ENCODE measurements at regions not wholly inside any gene's neighbourhood (a gene's known extent, or its start where the extent isn't known, plus 50 kb on each side); places are given as distances from the start of the nearest gene placed in this dataset.

DNA sequence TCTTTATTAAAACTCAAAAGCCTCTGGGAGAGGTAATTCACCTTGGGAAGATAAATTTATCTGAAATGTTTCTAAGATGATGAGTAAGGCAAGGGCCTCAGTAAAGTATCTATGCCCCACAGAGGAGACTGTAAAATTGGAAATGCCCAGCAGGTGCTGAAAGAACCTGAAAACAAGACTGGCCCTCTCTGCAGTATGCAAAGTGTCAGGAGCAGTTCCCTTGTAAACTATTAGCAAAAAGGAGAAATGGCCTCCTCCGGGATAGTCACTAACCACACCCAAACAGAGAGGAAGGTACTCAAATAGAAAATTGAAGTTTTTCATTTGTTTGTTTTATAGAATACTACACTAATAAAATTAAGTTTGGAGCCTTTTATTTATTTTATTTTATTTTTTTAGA is 81.2 kb downstream of the FZD1 start:
- Histone ChIP-seq H3K27ac (ENCODE audit: insufficient read depth in 1 of 2, low read depth in 1 of 2, low read length in 2 of 2, poor library complexity in 1 of 2, severe bottlenecking in 2 of 2) (no peak overlapping the region), H3K27me3 (replicated peaks in 2 of 5; ENCODE audit: control insufficient read depth in 4 of 5, insufficient read depth in 5 of 5, low read length in 4 of 5) (no peaks in the 10 kb centered on the region), H3K36me3 (ENCODE audit: control insufficient read depth in 4 of 4, insufficient read depth in 4 of 4, low read length in 3 of 4) (no peaks in the 10 kb centered on the region), H3K9me3 (ENCODE audit: control extremely low read depth in 1 of 5, control insufficient read depth in 4 of 5, insufficient read depth in 2 of 5, low read depth in 1 of 5, low read length in 4 of 5) (no peaks in the 10 kb centered on the region), H3K4me1 (ENCODE audit: control extremely low read depth in 1 of 4, control insufficient read depth in 4 of 4, insufficient read depth in 4 of 4, low read length in 3 of 4) (peaks cover 0 to 8% (median 1%) of the 10 kb centered on the region in 4 experiments), H3K4me3 (ENCODE audit: control insufficient read depth in 1 of 7, extremely low read depth in 1 of 7, insufficient read depth in 4 of 7, low read depth in 2 of 7, low read length in 6 of 7) (no peak overlapping the region)
- ChIA-PET CTCF (no interaction called here), POLR2A (no interaction called here)
- WGBS (ENCODE audit: insufficient coverage): no CpG with 5 or more reads among the region's 1 CpG
- no peak for DNase-seq

DNA sequence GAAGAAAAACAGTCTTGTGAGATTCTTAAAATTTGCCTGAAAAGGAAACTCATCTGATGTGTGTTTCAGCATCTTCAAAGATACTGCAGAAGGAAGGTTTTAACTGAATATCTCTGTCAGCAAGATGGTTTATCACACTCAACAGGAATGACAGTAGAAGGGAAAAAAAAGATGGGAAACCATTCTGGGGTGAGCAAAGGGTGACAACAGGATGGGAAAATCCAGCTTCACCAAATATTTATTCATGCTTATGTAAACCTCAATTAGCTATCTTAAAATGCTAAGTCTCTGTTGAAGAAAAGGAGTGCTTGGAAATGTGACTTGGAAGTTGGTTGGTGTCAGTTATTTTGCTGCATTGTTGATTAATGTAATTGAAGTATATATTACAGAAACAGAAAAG is 82.2 kb downstream of the FZD1 start:
- Histone ChIP-seq H3K9me3 (ENCODE audit: control extremely low read depth in 1 of 5, control insufficient read depth in 4 of 5, insufficient read depth in 2 of 5, low read depth in 1 of 5, low read length in 4 of 5) (no peaks in the 10 kb centered on the region), H3K4me1 (ENCODE audit: control extremely low read depth in 1 of 4, control insufficient read depth in 4 of 4, insufficient read depth in 4 of 4, low read length in 3 of 4) (peaks cover 0 to 8% (median 1%) of the 10 kb centered on the region in 4 experiments), H3K4me3 (ENCODE audit: control insufficient read depth in 1 of 7, extremely low read depth in 1 of 7, insufficient read depth in 4 of 7, low read depth in 2 of 7, low read length in 6 of 7) (no peak overlapping the region), H3K36me3 (ENCODE audit: control insufficient read depth in 4 of 4, insufficient read depth in 4 of 4, low read length in 3 of 4) (no peaks in the 10 kb centered on the region), H3K27ac (ENCODE audit: insufficient read depth in 1 of 2, low read depth in 1 of 2, low read length in 2 of 2, poor library complexity in 1 of 2, severe bottlenecking in 2 of 2) (no peak overlapping the region), H3K27me3 (replicated peaks in 2 of 5; ENCODE audit: control insufficient read depth in 4 of 5, insufficient read depth in 5 of 5, low read length in 4 of 5) (no peaks in the 10 kb centered on the region)
- DNase-seq: no peak
- ChIA-PET CTCF (interaction anchor here (0.8 kb wide), 1 partner anchor 27 kb away, joined by 3 read pairs; no protein-coding TSS in a partner anchor), POLR2A (interaction anchor here (0.5 kb wide), 1 partner anchor 444 kb away, joined by 5 read pairs; no protein-coding TSS in a partner anchor)

DNA sequence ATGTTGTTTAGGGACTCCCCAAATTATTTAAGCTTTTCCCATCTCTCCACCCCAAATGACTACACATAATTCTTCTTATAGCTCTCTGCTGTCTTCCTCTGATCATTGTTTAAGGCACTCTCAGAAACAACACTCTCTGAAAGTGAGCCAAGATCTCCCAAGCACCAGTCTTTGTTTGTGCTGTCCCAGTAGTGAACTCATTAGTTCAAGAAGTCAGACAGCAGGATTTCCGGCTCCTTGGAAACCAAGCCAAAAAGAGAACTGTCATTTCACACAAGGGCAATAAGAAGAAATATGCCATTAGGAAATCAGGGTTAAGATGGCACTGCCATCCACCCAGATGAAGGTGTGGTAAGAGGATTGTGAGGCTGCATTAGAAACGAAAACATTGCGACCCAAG is 83.1 kb downstream of the FZD1 start:
- CTCF ChIA-PET: interaction anchor here (0.8 kb wide), 1 partner anchor 26 kb away, joined by 3 read pairs; no protein-coding TSS in a partner anchor
- 17% methylated on average over 1 of the region's 3 CpGs for WGBS (ENCODE audit: insufficient coverage)

DNA sequence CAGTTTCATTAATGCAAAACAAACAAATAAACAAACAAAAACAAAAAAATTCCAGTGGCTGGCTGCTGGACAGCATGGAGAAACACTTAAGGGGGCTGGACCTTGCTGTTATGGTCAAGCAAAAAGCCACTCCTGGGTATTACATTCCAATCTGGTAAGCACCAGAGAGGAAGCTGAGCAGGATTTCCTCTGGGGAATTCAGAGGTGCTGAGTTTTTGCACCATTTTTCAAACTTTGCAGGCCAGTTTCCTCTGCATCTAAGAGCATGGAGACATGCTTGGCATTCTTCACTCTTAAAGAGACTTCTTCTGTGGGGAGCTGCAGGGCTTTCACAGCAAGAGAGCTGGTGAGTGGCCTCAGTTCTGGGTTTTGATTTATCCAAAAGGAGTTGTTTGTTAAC is 84.5 kb downstream of the FZD1 start:
- Histone ChIP-seq H3K27me3 (replicated peaks in 2 of 5; ENCODE audit: control insufficient read depth in 4 of 5, insufficient read depth in 5 of 5, low read length in 4 of 5) (no peaks in the 10 kb centered on the region), H3K9me3 (ENCODE audit: control extremely low read depth in 1 of 5, control insufficient read depth in 4 of 5, insufficient read depth in 2 of 5, low read depth in 1 of 5, low read length in 4 of 5) (no peaks in the 10 kb centered on the region), H3K27ac (ENCODE audit: insufficient read depth in 1 of 2, low read depth in 1 of 2, low read length in 2 of 2, poor library complexity in 1 of 2, severe bottlenecking in 2 of 2) (no peak overlapping the region), H3K4me1 (ENCODE audit: control extremely low read depth in 1 of 4, control insufficient read depth in 4 of 4, insufficient read depth in 4 of 4, low read length in 3 of 4) (peaks cover 0 to 6% (median 1%) of the 10 kb centered on the region in 4 experiments), H3K36me3 (ENCODE audit: control insufficient read depth in 4 of 4, insufficient read depth in 4 of 4, low read length in 3 of 4) (no peaks in the 10 kb centered on the region), H3K4me3 (ENCODE audit: control insufficient read depth in 1 of 7, extremely low read depth in 1 of 7, insufficient read depth in 4 of 7, low read depth in 2 of 7, low read length in 6 of 7) (no peak overlapping the region)
- POLR2A ChIA-PET: no interaction called here
- CTCF ChIA-PET: no interaction called here
- DNase-seq: no peak

More for the DNA sequence above, 83.1 kb downstream of the FZD1 start:
- POLR2A ChIA-PET: no interaction called here
- Histone ChIP-seq H3K9me3 (ENCODE audit: control extremely low read depth in 1 of 5, control insufficient read depth in 4 of 5, insufficient read depth in 2 of 5, low read depth in 1 of 5, low read length in 4 of 5) (no peaks in the 10 kb centered on the region), H3K27ac (ENCODE audit: insufficient read depth in 1 of 2, low read depth in 1 of 2, low read length in 2 of 2, poor library complexity in 1 of 2, severe bottlenecking in 2 of 2) (no peak overlapping the region), H3K4me3 (ENCODE audit: control insufficient read depth in 1 of 7, extremely low read depth in 1 of 7, insufficient read depth in 4 of 7, low read depth in 2 of 7, low read length in 6 of 7) (no peak overlapping the region), H3K36me3 (ENCODE audit: control insufficient read depth in 4 of 4, insufficient read depth in 4 of 4, low read length in 3 of 4) (no peaks in the 10 kb centered on the region), H3K27me3 (replicated peaks in 2 of 5; ENCODE audit: control insufficient read depth in 4 of 5, insufficient read depth in 5 of 5, low read length in 4 of 5) (no peaks in the 10 kb centered on the region), H3K4me1 (ENCODE audit: control extremely low read depth in 1 of 4, control insufficient read depth in 4 of 4, insufficient read depth in 4 of 4, low read length in 3 of 4) (peaks cover 0 to 8% (median 1%) of the 10 kb centered on the region in 4 experiments)
- peak in 2 of 3 donors; percentile 14 to 19 for DNase-seq

DNA sequence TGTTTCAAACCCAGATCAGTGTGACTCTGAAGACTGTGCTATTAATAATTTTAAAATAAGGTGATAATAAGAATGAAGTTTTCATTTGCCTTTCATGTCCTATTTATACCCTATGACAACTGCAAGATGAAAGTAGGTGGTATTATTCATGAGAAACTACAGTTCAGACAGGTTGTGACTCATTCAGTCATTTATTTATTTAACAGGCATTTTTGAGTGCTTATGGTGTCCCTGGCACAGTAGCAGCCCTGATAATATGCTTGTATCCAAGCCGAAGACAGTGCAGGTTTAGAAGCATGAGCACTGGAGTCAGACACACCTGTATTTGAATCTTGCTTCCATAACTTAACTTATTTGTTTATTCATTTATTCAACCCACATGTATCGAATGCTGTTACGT is 87.1 kb downstream of the FZD1 start:
- Histone ChIP-seq H3K27me3 (replicated peaks in 2 of 5; ENCODE audit: control insufficient read depth in 4 of 5, insufficient read depth in 5 of 5, low read length in 4 of 5) (no peaks in the 10 kb centered on the region), H3K4me1 (ENCODE audit: control extremely low read depth in 1 of 4, control insufficient read depth in 4 of 4, insufficient read depth in 4 of 4, low read length in 3 of 4) (peaks cover 0 to 6% (median 1%) of the 10 kb centered on the region in 4 experiments), H3K27ac (ENCODE audit: insufficient read depth in 1 of 2, low read depth in 1 of 2, low read length in 2 of 2, poor library complexity in 1 of 2, severe bottlenecking in 2 of 2) (no peak overlapping the region), H3K9me3 (ENCODE audit: control extremely low read depth in 1 of 5, control insufficient read depth in 4 of 5, insufficient read depth in 2 of 5, low read depth in 1 of 5, low read length in 4 of 5) (no peaks in the 10 kb centered on the region), H3K36me3 (ENCODE audit: control insufficient read depth in 4 of 4, insufficient read depth in 4 of 4, low read length in 3 of 4) (no peaks in the 10 kb centered on the region), H3K4me3 (ENCODE audit: control insufficient read depth in 1 of 7, extremely low read depth in 1 of 7, insufficient read depth in 4 of 7, low read depth in 2 of 7, low read length in 6 of 7) (no peak overlapping the region)
- DNase-seq: no peak
- POLR2A ChIA-PET: no interaction called here
- 100% methylated on average over 1 of the region's 3 CpGs for whole genome bisulfite sequencing (ENCODE audit: insufficient coverage)
- CTCF ChIA-PET: no interaction called here

DNA sequence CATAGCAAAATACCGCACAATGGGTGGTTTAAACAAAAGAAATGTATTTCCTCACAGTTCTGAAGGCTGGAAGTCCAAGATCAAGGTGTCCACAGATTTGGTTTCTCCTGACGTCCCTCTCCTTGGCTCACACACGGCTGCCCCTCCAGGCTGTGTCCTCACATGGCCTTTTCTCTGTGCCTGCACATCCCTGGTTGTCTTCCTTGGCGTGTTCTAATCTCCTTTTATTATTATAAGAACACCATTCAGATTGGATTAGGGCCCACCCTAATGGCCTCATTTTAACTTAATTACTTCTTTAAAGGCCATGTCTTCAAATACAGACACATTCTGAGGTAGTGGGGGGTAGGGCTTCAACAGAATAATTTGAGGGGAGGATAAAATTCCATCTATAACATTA is 87.9 kb downstream of the FZD1 start:
- Histone ChIP-seq H3K4me3 (ENCODE audit: control insufficient read depth in 1 of 7, extremely low read depth in 1 of 7, insufficient read depth in 4 of 7, low read depth in 2 of 7, low read length in 6 of 7) (no peak overlapping the region), H3K36me3 (ENCODE audit: control insufficient read depth in 4 of 4, insufficient read depth in 4 of 4, low read length in 3 of 4) (no peaks in the 10 kb centered on the region), H3K27ac (ENCODE audit: insufficient read depth in 1 of 2, low read depth in 1 of 2, low read length in 2 of 2, poor library complexity in 1 of 2, severe bottlenecking in 2 of 2) (no peak overlapping the region), H3K9me3 (ENCODE audit: control extremely low read depth in 1 of 5, control insufficient read depth in 4 of 5, insufficient read depth in 2 of 5, low read depth in 1 of 5, low read length in 4 of 5) (no peaks in the 10 kb centered on the region), H3K27me3 (replicated peaks in 2 of 5; ENCODE audit: control insufficient read depth in 4 of 5, insufficient read depth in 5 of 5, low read length in 4 of 5) (no peaks in the 10 kb centered on the region), H3K4me1 (ENCODE audit: control extremely low read depth in 1 of 4, control insufficient read depth in 4 of 4, insufficient read depth in 4 of 4, low read length in 3 of 4) (peaks cover 0 to 3% (median under 1%) of the 10 kb centered on the region in 4 experiments)
- no peak for DNase-seq
- 96% methylated on average over 4 of the region's 4 CpGs for WGBS (ENCODE audit: insufficient coverage)
- ChIA-PET POLR2A (no interaction called here), CTCF (no interaction called here)

DNA sequence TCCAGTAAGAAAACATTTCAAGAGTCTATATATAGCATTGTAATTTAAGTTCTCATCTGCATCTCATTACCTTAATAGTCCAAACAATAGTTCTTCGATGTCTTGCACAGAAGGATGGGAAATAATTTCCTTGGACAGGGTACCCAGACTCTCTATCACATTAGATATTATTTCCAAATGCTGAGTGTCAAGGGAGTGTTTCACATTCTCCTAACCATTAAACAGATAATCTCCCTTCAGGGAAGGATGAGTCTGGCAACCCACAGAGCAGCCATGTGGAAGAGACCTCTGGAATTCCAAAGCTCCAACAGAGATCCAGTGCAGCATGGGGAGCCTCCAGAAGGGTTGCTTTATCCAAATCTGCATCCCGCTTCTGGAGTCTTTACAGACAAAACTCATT is 89.6 kb downstream of the FZD1 start:
- CTCF ChIA-PET: no interaction called here

More for the DNA sequence above, 89.6 kb downstream of the FZD1 start:
- Histone ChIP-seq H3K27me3 (replicated peaks in 2 of 5; ENCODE audit: control insufficient read depth in 4 of 5, insufficient read depth in 5 of 5, low read length in 4 of 5) (no peaks in the 10 kb centered on the region), H3K27ac (ENCODE audit: insufficient read depth in 1 of 2, low read depth in 1 of 2, low read length in 2 of 2, poor library complexity in 1 of 2, severe bottlenecking in 2 of 2) (no peak overlapping the region), H3K4me3 (ENCODE audit: control insufficient read depth in 1 of 7, extremely low read depth in 1 of 7, insufficient read depth in 4 of 7, low read depth in 2 of 7, low read length in 6 of 7) (no peak overlapping the region), H3K9me3 (ENCODE audit: control extremely low read depth in 1 of 5, control insufficient read depth in 4 of 5, insufficient read depth in 2 of 5, low read depth in 1 of 5, low read length in 4 of 5) (no peaks in the 10 kb centered on the region), H3K36me3 (ENCODE audit: control insufficient read depth in 4 of 4, insufficient read depth in 4 of 4, low read length in 3 of 4) (no peaks in the 10 kb centered on the region), H3K4me1 (ENCODE audit: control extremely low read depth in 1 of 4, control insufficient read depth in 4 of 4, insufficient read depth in 4 of 4, low read length in 3 of 4) (no peaks in the 10 kb centered on the region)
- POLR2A ChIA-PET: no interaction called here
- WGBS (ENCODE audit: insufficient coverage): 80% methylated on average over 1 of the region's 2 CpGs
- DNase-seq: no peak

All from common myeloid progenitor, CD34-positive (primary cell).